ENCODE measurements at regions not wholly inside any gene's neighbourhood (a gene's known extent, or its start where the extent isn't known, plus 50 kb on each side); places are given as distances from the start of the nearest gene placed in this dataset.
"Not testable (repeated sequence)": the region's sequence is repeated elsewhere in the genome, so short reads cannot be mapped to it uniquely, and the experiment has no call there.

GRCh38 chr20:53801609-53802370 is 208.2 kb upstream of the ZNF217 start:
- no peak for DNase-seq (ENCODE audit: low read depth in 3 of 3, low spot score in 2 of 3)

GRCh38 chr20:53800883-53801604 is 207.4 kb upstream of the ZNF217 start:
- DNase-seq (ENCODE audit: low read depth in 3 of 3, low spot score in 2 of 3), result no peak

DNA sequence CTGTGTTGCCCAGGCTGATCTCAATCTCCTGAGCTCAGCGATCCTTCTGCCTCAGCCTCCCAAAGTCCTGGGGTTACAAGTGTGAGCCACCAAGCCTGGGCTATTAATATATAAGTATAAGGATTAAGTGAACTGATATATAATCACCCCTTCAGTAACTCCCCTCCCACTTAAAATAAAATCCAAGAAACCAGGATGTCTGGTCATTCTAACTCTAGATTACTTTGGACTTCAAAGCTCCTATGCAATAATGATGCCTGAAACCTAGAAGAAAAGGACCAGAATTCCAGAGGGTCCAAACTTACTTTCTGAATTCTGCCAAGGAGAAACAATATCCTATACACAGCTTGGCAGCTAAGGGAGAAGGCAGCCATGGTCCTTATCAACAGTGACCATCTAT is 206.8 kb upstream of the ZNF217 start:
- no peak for DNase-seq (ENCODE audit: low read depth in 3 of 3, low spot score in 2 of 3)

DNA sequence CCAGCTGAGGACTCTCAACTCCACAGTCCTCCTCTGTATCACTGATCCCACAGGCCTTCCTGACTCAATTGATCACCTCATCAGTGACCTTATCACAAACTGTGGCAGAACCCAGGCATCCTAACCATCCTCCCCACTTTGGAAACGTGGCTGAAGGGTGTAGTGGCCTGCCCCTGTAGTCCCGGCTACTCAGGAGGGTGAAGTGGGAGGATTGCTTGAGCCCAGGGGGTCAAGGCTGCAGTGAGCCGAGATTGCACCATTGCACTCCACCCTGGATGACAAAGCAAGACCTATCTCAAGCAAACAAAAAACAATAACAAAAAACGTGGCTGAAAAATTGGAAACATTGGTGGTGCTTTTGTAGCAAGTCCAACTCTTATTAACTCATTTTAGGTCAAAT is 203.4 kb upstream of the ZNF217 start:
- DNase-seq (ENCODE audit: low read depth in 3 of 3, low spot score in 2 of 3), result no peak

DNA sequence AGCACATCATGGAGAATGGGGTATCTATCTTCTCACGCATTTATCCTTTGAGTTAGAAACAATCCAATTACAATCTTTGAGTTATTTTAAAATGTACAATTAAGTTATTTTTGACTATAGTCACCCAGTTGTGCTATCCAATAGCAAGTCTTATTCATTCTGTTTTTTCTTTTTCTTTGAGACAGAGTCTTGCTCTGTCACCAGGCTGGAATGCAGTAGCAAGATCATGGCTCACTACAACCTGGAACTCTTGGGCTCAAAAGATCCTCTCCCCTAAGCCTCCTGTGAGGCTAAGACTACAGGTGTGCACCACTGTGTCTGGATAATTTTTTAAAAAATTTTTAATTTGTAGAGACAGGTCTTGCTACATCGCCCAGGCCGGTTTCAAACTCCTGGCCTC is 201.5 kb upstream of the ZNF217 start:
- no peak for DNase-seq (ENCODE audit: low read depth in 3 of 3, low spot score in 2 of 3)

DNA sequence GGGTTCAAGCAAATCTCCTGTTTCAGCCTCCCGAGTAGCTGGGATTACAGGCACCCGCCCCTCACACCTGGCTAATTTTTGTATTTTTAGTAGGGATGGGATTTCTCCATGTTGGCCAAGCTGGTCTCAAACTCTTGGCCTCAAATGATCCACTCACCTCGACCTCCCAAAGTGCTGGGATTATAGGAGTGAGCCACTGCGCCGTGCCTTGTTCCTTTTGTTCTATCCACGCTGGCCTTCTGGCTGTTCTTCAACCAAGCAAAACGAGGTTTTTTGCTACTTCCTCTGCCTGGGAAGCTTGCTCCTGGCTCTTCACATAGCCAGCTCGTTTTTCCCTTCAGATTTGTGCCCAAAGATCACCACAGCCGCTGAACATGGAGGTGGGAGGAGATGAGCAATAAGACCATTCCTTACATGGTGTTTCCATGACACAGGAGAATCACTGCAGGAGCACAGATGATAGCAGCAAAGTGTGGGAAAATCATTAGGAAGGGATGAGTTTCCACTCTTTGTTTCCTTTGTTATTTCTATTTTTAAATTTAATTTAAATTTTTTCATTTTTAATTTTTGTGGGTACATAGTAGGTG is 201.0 kb upstream of the ZNF217 start:
- DNase-seq (ENCODE audit: low read depth in 3 of 3, low spot score in 2 of 3), result no peak

- no peak for DNase-seq (ENCODE audit: low read depth in 3 of 3, low spot score in 2 of 3)
These were observed 200.2 kb upstream of the ZNF217 start for GRCh38 chr20:53793783-53794383.

DNA sequence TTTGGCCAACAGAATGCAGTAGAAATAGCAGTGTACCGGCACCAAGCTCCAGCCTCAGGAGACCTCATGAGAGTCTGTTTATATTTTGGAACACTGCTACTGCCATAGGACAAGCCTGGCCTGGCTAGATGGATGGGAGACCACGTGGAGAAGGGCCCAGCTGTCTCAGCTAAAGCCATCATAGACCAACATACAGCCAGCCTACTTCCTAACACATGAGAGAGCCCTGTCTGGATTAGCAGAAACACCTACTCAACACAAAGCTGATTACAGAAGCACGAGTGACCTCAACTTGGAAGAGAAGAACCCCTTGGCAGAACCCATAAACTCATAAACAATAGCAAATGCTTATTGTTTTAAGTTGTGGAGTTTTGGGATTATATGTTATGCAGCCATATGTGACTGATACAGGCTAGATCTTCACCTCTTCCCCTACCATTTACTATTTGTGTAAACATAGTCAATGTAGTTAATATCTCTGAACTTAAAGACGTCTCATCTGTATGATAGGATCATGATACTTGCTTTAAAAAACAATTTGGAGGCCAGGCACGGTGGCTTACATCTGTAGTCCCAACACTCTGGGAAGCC is 199.4 kb upstream of the ZNF217 start:
- DNase-seq (ENCODE audit: low read depth in 3 of 3, low spot score in 2 of 3), result no peak

DNA sequence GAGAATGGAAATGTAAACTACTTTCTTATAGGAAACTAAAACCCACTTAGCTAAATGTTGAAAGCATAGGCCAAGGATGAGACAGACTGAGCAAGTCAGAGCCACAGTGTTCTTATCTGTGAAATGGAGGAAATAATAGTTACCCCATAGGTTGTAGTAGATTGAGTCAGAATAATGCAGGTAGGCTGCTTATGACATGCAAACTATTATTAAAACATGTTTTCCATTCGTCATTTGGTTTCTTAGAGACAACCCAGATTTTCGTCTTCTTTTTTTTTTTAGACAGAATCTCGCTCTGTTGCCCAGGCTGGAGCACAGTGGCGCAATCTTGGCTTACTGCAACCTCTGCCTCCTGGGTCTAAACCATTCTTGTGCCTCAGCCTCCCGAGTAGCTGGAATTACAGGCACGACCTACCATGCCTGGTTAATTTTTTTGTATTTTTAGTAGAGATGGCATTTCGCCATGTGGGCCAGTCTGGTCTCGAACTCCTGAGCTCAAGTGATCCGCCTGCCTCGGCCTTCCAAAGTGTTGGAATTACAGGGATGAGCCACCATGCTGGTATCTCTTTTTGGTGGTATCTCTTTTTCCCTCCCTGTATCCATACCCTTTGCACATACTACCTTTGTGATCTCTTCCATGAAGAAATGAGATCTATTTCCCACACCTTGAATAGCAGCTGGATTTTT is 196.5 kb upstream of the ZNF217 start:
- DNase-seq (ENCODE audit: low read depth in 3 of 3, low spot score in 2 of 3), result no peak

- DNase-seq (ENCODE audit: low read depth in 3 of 3, low spot score in 2 of 3), result no peak
These were observed 194.8 kb upstream of the ZNF217 start for GRCh38 chr20:53788253-53789022.

GRCh38 chr20:53787491-53787931 is 193.9 kb upstream of the ZNF217 start:
- DNase-seq (ENCODE audit: low read depth in 3 of 3, low spot score in 2 of 3), result not testable (repeated sequence)

DNA sequence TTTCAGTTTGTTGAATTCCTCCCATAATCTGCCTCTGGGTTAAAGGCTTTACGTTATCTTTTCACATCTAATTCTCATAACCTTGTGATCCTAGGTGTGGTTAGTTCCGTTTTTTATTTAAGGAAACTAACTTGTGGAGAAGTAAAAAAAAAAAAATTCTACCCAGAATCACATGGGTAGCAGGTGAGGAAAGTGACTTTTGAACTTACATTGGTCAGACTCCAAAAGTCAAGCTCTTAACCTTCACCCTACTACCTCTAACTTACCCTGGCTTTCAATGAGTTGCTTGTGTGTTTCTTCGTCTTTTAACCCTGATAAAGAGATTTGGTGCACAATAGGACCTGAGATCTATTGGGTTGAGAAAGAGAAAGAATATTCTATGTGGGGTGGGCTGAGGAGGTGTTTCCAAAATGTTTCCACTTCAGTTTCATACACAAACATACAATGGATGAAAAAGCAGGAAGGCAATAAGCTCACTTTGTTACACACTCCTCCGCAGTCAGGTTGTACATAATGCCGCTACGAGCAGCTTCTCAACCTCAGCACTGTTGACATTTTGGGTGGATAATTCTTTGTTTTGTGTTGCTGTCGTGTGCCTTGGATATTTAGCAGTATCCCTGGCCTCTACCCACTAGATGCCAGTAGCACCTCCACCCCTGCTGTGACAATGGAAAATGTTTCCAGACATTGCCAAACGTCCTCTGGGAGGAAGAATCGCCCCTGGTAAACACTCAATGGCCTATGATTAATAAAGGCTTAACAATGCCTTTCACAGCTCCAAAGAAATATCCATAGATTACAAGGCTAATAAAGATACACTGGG is 193.0 kb upstream of the ZNF217 start:
- DNase-seq (ENCODE audit: low read depth in 3 of 3, low spot score in 2 of 3), result no peak

GRCh38 chr20:53786071-53786444 is 192.4 kb upstream of the ZNF217 start:
- DNase-seq (ENCODE audit: low read depth in 3 of 3, low spot score in 2 of 3), result no peak

DNA sequence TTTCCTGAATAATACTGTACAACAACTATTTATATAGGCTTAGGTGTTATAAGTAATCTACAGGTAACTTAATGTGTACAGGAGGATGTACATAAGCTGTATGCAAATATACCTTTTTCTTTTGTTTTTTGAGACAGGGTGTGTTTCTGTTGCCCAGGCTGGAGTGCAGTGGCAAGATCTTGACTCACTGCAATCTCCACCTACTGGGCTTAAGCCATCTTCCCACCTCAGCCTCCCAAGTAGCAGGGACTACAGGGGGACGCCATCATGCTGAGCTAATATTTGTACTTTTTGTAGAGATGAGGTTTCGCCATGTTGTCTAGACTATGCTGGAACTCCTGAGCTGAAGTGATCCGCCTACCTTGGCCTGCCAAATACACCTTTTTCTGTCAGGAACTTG is 191.7 kb upstream of the ZNF217 start:
- no peak for DNase-seq (ENCODE audit: low read depth in 3 of 3, low spot score in 2 of 3)

GRCh38 chr20:53783768-53784167 is 190.1 kb upstream of the ZNF217 start:
- no peak for DNase-seq (ENCODE audit: low read depth in 3 of 3, low spot score in 2 of 3)

- DNase-seq (ENCODE audit: low read depth in 3 of 3, low spot score in 2 of 3), result no peak
These were observed 189.1 kb upstream of the ZNF217 start for GRCh38 chr20:53782612-53783246.

DNA sequence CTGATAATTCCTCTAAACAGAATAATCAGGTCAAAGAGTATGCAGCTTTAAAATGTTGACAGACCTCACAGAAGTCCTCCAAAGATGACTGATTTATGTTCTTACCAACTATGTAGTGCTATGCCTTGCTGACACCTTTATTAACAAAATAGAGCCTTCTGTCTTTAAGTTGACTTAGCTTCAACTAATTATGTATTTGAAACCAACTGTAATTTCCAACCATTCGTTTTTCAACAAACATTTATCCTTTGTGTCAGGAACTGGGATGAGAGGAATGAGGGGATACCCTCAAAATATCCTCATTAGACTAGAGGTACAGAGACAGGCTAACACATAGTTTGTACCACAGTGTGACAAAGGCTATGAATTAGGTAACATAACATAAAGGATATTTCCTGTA is 186.2 kb upstream of the ZNF217 start:
- DNase-seq (ENCODE audit: low read depth in 3 of 3, low spot score in 2 of 3), result no peak

GRCh38 chr20:53778736-53779135 is 185.1 kb upstream of the ZNF217 start:
- no peak for DNase-seq (ENCODE audit: low read depth in 3 of 3, low spot score in 2 of 3)
